ENCODE measurements at regions not wholly inside any gene's neighbourhood (a gene's known extent, or its start where the extent isn't known, plus 50 kb on each side); places are given as distances from the start of the nearest gene placed in this dataset.

DNA sequence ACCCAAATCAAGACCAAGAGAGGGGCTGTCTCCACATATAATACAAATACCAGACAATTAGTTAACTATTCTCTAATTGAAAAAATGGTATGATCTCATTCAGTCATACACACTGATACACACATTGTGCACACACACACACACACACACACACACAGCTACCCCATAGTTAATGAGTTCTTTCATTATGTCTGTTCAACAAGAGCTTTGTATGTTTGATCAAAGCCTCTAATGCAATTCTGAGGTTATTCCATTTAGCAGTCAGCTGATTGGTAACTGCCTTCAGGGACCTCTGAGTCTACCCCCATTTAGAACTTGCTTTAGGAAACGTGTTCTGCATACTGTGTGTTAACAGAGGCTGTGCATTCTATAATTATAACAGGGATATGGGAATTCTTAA, 741.4 kb upstream of the LRRTM4 start:
- TF ChIP-seq POLR2A (IDR thresholded peaks at IDR 0.05; ENCODE audit: low read depth, low read length), result no peak
- TF ChIP-seq, protein P1, sequence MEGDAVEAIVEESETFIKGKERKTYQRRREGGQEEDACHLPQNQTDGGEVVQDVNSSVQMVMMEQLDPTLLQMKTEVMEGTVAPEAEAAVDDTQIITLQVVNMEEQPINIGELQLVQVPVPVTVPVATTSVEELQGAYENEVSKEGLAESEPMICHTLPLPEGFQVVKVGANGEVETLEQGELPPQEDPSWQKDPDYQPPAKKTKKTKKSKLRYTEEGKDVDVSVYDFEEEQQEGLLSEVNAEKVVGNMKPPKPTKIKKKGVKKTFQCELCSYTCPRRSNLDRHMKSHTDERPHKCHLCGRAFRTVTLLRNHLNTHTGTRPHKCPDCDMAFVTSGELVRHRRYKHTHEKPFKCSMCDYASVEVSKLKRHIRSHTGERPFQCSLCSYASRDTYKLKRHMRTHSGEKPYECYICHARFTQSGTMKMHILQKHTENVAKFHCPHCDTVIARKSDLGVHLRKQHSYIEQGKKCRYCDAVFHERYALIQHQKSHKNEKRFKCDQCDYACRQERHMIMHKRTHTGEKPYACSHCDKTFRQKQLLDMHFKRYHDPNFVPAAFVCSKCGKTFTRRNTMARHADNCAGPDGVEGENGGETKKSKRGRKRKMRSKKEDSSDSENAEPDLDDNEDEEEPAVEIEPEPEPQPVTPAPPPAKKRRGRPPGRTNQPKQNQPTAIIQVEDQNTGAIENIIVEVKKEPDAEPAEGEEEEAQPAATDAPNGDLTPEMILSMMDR (conservative IDR thresholded peaks at IDR 0.05; ENCODE audit: low read depth, low read length), result no peak
- no peak for TF ChIP-seq CEBPB (IDR thresholded peaks at IDR 0.05; ENCODE audit: low read depth, low read length)
- TF ChIP-seq RAD21 (IDR thresholded peaks at IDR 0.05; ENCODE audit: low read length), result no peak
- TF ChIP-seq NFE2L2 (IDR thresholded peaks at IDR 0.05; ENCODE audit: low read depth, low read length), result no peak
- TF ChIP-seq FOS (IDR thresholded peaks at IDR 0.05; ENCODE audit: low read depth, low read length), result no peak
- no peak for TF ChIP-seq CHD1 (IDR thresholded peaks at IDR 0.05; ENCODE audit: low read depth, low read length)
- TF ChIP-seq MXI1 (IDR thresholded peaks at IDR 0.05; ENCODE audit: borderline replicate concordance, low read depth, low read length), result no peak
- no peak for TF ChIP-seq BHLHE40 (IDR thresholded peaks at IDR 0.05; ENCODE audit: low read depth, low read length)
- no peak for TF ChIP-seq MAZ (IDR thresholded peaks at IDR 0.05; ENCODE audit: borderline replicate concordance, low read depth, low read length)
- no peak for TF ChIP-seq SMC3 (IDR thresholded peaks at IDR 0.05; ENCODE audit: low read depth, low read length)

All from IMR-90 (cell line).